ENCODE measurements at regions not wholly inside any gene's neighbourhood (a gene's known extent, or its start where the extent isn't known, plus 50 kb on each side); places are given as distances from the start of the nearest gene placed in this dataset.

DNA sequence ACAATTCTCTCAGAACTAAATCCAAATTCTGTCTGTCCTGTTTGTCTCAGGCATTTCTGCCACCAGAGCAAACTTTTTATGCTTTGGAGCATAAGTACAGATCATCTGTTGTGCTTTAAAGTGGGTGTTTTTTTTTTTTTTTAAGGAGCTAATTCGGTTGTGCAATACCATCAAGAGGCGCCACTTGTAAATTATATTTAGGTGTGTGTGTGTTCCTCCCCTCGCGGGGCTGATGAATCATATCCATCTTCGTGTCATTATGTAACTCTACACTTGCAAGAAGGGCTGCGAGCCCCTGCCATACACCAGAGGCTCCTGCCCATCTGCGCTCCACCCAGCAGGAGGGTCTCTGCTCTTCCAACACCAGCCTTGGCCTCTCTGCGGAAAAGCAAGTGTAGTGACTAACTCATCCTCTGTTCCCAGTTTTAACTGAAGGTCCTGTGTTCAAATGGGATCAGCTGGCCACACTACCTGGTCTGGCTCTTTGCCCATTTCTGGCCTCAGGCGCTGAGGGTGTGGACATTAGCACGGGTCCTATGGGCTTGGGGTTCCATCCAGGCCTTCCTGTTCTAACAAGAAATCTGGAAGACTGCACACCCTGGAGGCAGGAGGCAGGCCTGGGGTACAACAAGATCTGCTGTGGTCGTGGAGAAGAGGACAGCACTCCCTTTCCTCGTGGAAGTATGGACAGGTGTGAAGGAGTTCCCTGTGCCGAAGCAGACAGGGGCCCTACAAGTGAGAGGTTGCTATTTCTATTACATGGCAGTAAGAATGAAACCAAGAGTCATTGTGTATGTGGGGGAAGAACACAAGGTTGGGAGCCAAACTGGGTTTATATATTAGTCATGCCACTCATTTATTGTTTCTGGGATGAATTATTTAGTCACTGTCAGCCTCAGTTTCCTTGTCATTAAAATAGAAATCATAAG is 96.1 kb upstream of the MBNL2 start:
- ATAC-seq (replicated peaks in 6 of 8), result peak; percentile 61 to 93 (median 72)
- H3K4me1 ChIP-seq (replicated peaks in 1 of 2), result peaks cover 35 to 45% of the 10 kb centered on the region in 2 donors
- H3K27ac ChIP-seq, result peak overlapping the region in 1 of 2 donors; percentile 5
- WGBS, 10 experiments, result 0 to 100% (median 31%) methylated on average over 1 to 12 of the region's 13 CpGs; no CpG with 5 or more reads in 2 of the 10 experiments
- in situ Hi-C loops (cut with MboI; ENCODE audit: low pct_unique_long_range_greater_than_20kb in 2 of 9, low sequenced_read_pairs in 9 of 9, unreplicated experiment in 9 of 9), result loop anchor here in 1 of 9 experiments (10.0 kb wide), 1 partner anchor 219 kb away; no protein-coding TSS in a partner anchor
- H3K4me3 ChIP-seq, result no peak overlapping the region

GRCh38 chr13:97127842-97128241 is 94.3 kb upstream of the MBNL2 start:
- no peak overlapping the region for H3K27ac ChIP-seq
- peaks cover 39 to 54% of the 10 kb centered on the region in 2 donors for H3K4me1 ChIP-seq (replicated peaks in 1 of 2)
- H3K4me3 ChIP-seq, result no peak overlapping the region
- 80 to 100% (median 100%) methylated on average over 1 of the region's 1 CpG; no CpG with 5 or more reads in 6 of the 10 experiments for WGBS, 10 experiments
- in situ Hi-C loops (cut with MboI; ENCODE audit: low pct_unique_long_range_greater_than_20kb in 2 of 9, low sequenced_read_pairs in 9 of 9, unreplicated experiment in 9 of 9), result loop anchor here in 1 of 9 experiments (10.0 kb wide), 1 partner anchor 217 kb away; no protein-coding TSS in a partner anchor
- no peak for ATAC-seq (replicated peaks in 6 of 8)

GRCh38 chr13:97130190-97130589 is 91.9 kb upstream of the MBNL2 start:
- 0 to 100% (median 100%) methylated on average over 1 of the region's 1 CpG; no CpG with 5 or more reads in 4 of the 10 experiments for WGBS, 10 experiments

DNA sequence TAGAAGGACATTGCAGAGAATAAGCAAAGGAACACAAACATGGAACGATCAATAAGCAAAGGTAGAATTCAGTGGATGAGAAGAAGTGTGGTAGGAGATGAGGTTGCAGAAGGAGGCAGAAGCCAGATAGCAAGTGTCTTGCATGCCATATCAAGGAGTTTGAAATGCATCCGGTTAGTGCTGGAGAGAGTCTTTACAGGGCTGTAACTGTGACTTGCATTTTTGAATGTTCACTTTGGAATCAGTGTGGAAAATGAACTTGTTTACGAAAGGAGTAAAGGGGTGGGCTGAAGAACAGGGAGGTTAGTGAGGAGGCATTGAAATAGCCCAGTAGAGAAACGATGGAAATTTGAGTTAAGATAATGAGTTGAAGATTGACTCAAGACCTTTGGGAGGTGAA is 90.7 kb upstream of the MBNL2 start:
- 35 to 92% (median 67%) methylated on average over 3 to 4 of the region's 4 CpGs; no CpG with 5 or more reads in 1 of the 10 experiments for WGBS, 10 experiments
- Histone ChIP-seq H3K4me1 (replicated peaks in 1 of 2) (peaks cover 20 to 40% of the 10 kb centered on the region in 2 donors), H3K27ac (no peak overlapping the region), H3K4me3 (no peak overlapping the region)
- in situ Hi-C loops (cut with MboI; ENCODE audit: low pct_unique_long_range_greater_than_20kb in 2 of 9, low sequenced_read_pairs in 9 of 9, unreplicated experiment in 9 of 9), result no loop called here
- peak in 3 of 8 experiments; percentile 31 to 39 (median 32) for ATAC-seq (replicated peaks in 6 of 8)

More at GRCh38 chr13:97130190-97130589, 91.9 kb upstream of the MBNL2 start:
- H3K27ac ChIP-seq, result no peak overlapping the region
- H3K4me3 ChIP-seq, result no peak overlapping the region
- peaks cover 30 to 42% of the 10 kb centered on the region in 2 donors for H3K4me1 ChIP-seq (replicated peaks in 1 of 2)
- ATAC-seq (replicated peaks in 6 of 8), result peak in 1 of 8 experiments; percentile 20
- in situ Hi-C loops (cut with MboI; ENCODE audit: low pct_unique_long_range_greater_than_20kb in 2 of 9, low sequenced_read_pairs in 9 of 9, unreplicated experiment in 9 of 9), result no loop called here

- no peak for ATAC-seq (replicated peaks in 6 of 8)
- Histone ChIP-seq H3K4me1 (replicated peaks in 1 of 2) (peaks cover 19 to 43% of the 10 kb centered on the region in 2 donors), H3K27ac (no peak overlapping the region), H3K4me3 (no peak overlapping the region)
- in situ Hi-C loops (cut with MboI; ENCODE audit: low pct_unique_long_range_greater_than_20kb in 2 of 9, low sequenced_read_pairs in 9 of 9, unreplicated experiment in 9 of 9), result no loop called here
- 80 to 100% (median 100%) methylated on average over 1 of the region's 3 CpGs; no CpG with 5 or more reads in 7 of the 10 experiments for WGBS, 10 experiments
These were observed 88.6 kb upstream of the MBNL2 start for GRCh38 chr13:97133554-97133953.

DNA sequence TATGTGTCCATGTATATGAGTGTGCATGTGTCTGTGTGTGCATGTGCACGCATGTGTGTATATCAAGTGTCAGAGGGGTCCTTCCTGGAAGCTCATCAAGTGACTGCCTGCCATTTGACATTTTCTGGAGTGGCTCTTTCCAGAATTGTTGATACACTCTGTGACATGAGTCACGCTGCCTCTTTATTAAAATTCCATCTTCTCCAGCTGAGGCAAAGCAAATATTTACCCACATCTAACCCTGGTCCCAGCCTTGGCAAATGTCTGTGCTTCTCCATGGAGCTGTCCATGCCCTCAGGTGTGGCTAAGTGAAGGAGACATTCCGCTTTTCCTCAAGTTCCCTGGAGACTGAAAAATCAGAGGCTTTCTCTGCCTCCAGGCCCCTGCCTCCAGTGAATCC is 88.2 kb upstream of the MBNL2 start:
- peak in 3 of 8 experiments; percentile 43 to 71 (median 66) for ATAC-seq (replicated peaks in 6 of 8)
- H3K27ac ChIP-seq, result no peak overlapping the region
- WGBS, 10 experiments, result 76 to 100% (median 97%) methylated on average over 1 to 3 of the region's 3 CpGs; no CpG with 5 or more reads in 6 of the 10 experiments
- H3K4me1 ChIP-seq (replicated peaks in 1 of 2), result peaks cover 19 to 43% of the 10 kb centered on the region in 2 donors
- in situ Hi-C loops (cut with MboI; ENCODE audit: low pct_unique_long_range_greater_than_20kb in 2 of 9, low sequenced_read_pairs in 9 of 9, unreplicated experiment in 9 of 9), result no loop called here
- H3K4me3 ChIP-seq, result no peak overlapping the region

- no peak for ATAC-seq (replicated peaks in 6 of 8)
- no peak overlapping the region for H3K27ac ChIP-seq
- H3K4me3 ChIP-seq, result no peak overlapping the region
- H3K4me1 ChIP-seq (replicated peaks in 1 of 2), result peaks cover 19 to 43% of the 10 kb centered on the region in 2 donors
- in situ Hi-C loops (cut with MboI; ENCODE audit: low pct_unique_long_range_greater_than_20kb in 2 of 9, low sequenced_read_pairs in 9 of 9, unreplicated experiment in 9 of 9), result no loop called here
- whole genome bisulfite sequencing, 10 experiments, result 70 to 100% (median 100%) methylated on average over 1 to 6 of the region's 11 CpGs; no CpG with 5 or more reads in 2 of the 10 experiments
These were observed 87.6 kb upstream of the MBNL2 start for GRCh38 chr13:97134364-97135095.

DNA sequence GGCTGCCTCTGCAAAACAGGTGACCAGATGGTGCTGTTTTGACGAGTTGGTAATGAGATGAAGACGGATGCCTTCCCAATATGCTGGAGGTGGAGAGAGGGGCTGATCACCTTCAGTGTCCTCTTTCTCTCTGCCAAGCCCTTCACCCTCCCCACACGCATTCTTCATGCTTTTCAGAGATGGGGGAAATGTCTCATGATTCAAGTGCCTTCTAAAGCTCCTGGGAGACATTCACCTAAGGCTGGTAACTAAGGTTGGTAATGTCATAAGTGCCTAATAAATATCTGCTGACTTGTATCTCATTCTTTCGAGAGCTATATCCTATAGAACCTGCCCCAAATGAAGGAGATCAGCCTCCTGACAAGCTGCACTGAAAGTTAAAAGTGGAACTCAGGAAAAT is 86.2 kb upstream of the MBNL2 start:
- in situ Hi-C loops (cut with MboI; ENCODE audit: low pct_unique_long_range_greater_than_20kb in 2 of 9, low sequenced_read_pairs in 9 of 9, unreplicated experiment in 9 of 9), result no loop called here
- Histone ChIP-seq H3K4me1 (replicated peaks in 1 of 2) (peaks cover 16 to 33% of the 10 kb centered on the region in 2 donors), H3K4me3 (no peak overlapping the region), H3K27ac (no peak overlapping the region)
- 30 to 88% (median 36%) methylated on average over 1 to 3 of the region's 4 CpGs; no CpG with 5 or more reads in 3 of the 10 experiments for WGBS, 10 experiments
- ATAC-seq (replicated peaks in 6 of 8), result peak in 4 of 8 experiments; percentile 40 to 66 (median 56)

GRCh38 chr13:97136418-97136817 is 85.7 kb upstream of the MBNL2 start:
- 30 to 100% (median 89%) methylated on average over 1 to 3 of the region's 3 CpGs; no CpG with 5 or more reads in 4 of the 10 experiments for WGBS, 10 experiments
- no peak overlapping the region for H3K27ac ChIP-seq
- ATAC-seq (replicated peaks in 6 of 8), result no peak
- peaks cover 16 to 32% of the 10 kb centered on the region in 2 donors for H3K4me1 ChIP-seq (replicated peaks in 1 of 2)
- H3K4me3 ChIP-seq, result no peak overlapping the region
- in situ Hi-C loops (cut with MboI; ENCODE audit: low pct_unique_long_range_greater_than_20kb in 2 of 9, low sequenced_read_pairs in 9 of 9, unreplicated experiment in 9 of 9), result no loop called here

DNA sequence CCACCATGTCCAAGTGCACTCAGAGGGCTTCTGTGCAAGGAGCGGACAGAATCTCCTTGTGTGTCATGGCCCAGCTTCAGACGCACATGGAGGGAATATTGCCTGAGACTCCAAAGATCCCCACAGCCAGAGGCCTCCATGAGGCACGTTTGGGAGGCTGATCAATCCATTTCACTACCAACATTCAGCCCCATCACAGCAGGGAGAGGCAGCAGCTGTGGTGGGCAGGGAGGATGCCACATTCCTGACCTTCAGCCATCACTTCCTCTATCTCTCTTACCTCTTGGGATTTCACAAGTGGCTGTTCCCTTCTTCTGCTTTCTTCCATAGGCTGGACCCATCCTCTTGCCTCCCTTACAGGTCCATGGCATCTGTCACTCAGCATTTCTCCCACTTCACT is 82.4 kb upstream of the MBNL2 start:
- WGBS, 10 experiments, result 73 to 100% (median 100%) methylated on average over 1 to 2 of the region's 3 CpGs; no CpG with 5 or more reads in 4 of the 10 experiments
- H3K4me3 ChIP-seq, result no peak overlapping the region

GRCh38 chr13:97140131-97140530 is 82.0 kb upstream of the MBNL2 start:
- Histone ChIP-seq H3K27ac (no peak overlapping the region), H3K4me1 (replicated peaks in 1 of 2) (peaks cover 20 to 28% of the 10 kb centered on the region in 2 donors), H3K4me3 (no peak overlapping the region)
- ATAC-seq (replicated peaks in 6 of 8), result no peak
- 22 to 98% (median 90%) methylated on average over 3 to 6 of the region's 6 CpGs for WGBS, 10 experiments
- in situ Hi-C loops (cut with MboI; ENCODE audit: low pct_unique_long_range_greater_than_20kb in 2 of 9, low sequenced_read_pairs in 9 of 9, unreplicated experiment in 9 of 9), result no loop called here

More for the DNA sequence above, 82.4 kb upstream of the MBNL2 start:
- in situ Hi-C loops (cut with MboI; ENCODE audit: low pct_unique_long_range_greater_than_20kb in 2 of 9, low sequenced_read_pairs in 9 of 9, unreplicated experiment in 9 of 9), result no loop called here
- Histone ChIP-seq H3K27ac (no peak overlapping the region), H3K4me1 (replicated peaks in 1 of 2) (peaks cover 20 to 28% of the 10 kb centered on the region in 2 donors)
- no peak for ATAC-seq (replicated peaks in 6 of 8)

GRCh38 chr13:97140611-97141010 is 81.5 kb upstream of the MBNL2 start:
- WGBS, 10 experiments, result 0 to 100% (median 65%) methylated on average over 1 to 3 of the region's 3 CpGs
- no peak for ATAC-seq (replicated peaks in 6 of 8)
- Histone ChIP-seq H3K4me3 (no peak overlapping the region), H3K27ac (no peak overlapping the region), H3K4me1 (replicated peaks in 1 of 2) (peaks cover 20 to 26% of the 10 kb centered on the region in 2 donors)
- in situ Hi-C loops (cut with MboI; ENCODE audit: low pct_unique_long_range_greater_than_20kb in 2 of 9, low sequenced_read_pairs in 9 of 9, unreplicated experiment in 9 of 9), result no loop called here

Data from motor neuron (in vitro differentiated cells).